Ishikawa (cell line): ENCODE measurements at regions not wholly inside any gene's neighbourhood (a gene's known extent, or its start where the extent isn't known, plus 50 kb on each side); places are given as distances from the start of the nearest gene placed in this dataset.
A peak's percentile ranks its signal among the peaks of the same experiment; 100 is the strongest.

Experiments
- CEBPB ChIP-seq: IDR thresholded peaks from 2 replicates; pipeline ENCODE4 v1.6.1; 2012
- CREB1 ChIP-seq: IDR thresholded peaks from 2 replicates; pipeline ENCODE4 v1.6.1; 2012; ENCODE audit warnings: low read depth
- EGR1 ChIP-seq: IDR thresholded peaks from 2 replicates; pipeline ENCODE4 v1.6.1; 2012
- EP300 ChIP-seq: IDR thresholded peaks from 2 replicates; pipeline ENCODE4 v1.6.1; 2012; ENCODE audit warnings: borderline replicate concordance
- FOXM1 ChIP-seq: IDR thresholded peaks from 2 replicates; pipeline ENCODE4 v1.6.1; 2012; ENCODE audit warnings: low read depth, borderline replicate concordance
- MAX ChIP-seq: IDR thresholded peaks from 2 replicates; pipeline ENCODE4 v1.6.1; 2012
- NFIC ChIP-seq: IDR thresholded peaks from 2 replicates; pipeline ENCODE4 v1.6.1; 2012
- RAD21 ChIP-seq: IDR thresholded peaks from 2 replicates; pipeline ENCODE4 v1.6.1; 2012; ENCODE audit warnings: low read depth
- REST ChIP-seq: IDR thresholded peaks from 2 replicates; pipeline ENCODE4 v1.6.1; 2012; ENCODE audit warnings: low read depth, mild to moderate bottlenecking
- TAF1 ChIP-seq: IDR thresholded peaks from 2 replicates; pipeline ENCODE4 v1.6.1; 2012; ENCODE audit warnings: low read depth, mild to moderate bottlenecking
- TCF12 ChIP-seq: IDR thresholded peaks from 2 replicates; pipeline ENCODE4 v1.6.1; 2012; ENCODE audit warnings: low read depth
- TEAD4 ChIP-seq: IDR thresholded peaks from 2 replicates; pipeline ENCODE4 v1.6.1; 2012
- USF1 ChIP-seq: IDR thresholded peaks from 2 replicates; pipeline ENCODE4 v1.6.1; 2012
- YY1 ChIP-seq: IDR thresholded peaks from 2 replicates; pipeline ENCODE4 v1.6.1; 2012; ENCODE audit warnings: low read depth
- ZBTB7A ChIP-seq: IDR thresholded peaks from 2 replicates; pipeline ENCODE4 v1.6.1; 2012; ENCODE audit warnings: low read depth

- TF ChIP-seq ZBTB7A (no peak), NFIC (no peak), TAF1 (no peak)
These were observed 1863.7 kb upstream of the RAG2 start for GRCh38 chr11:38461751-38462150.

- no peak for TF ChIP-seq YY1
- TF ChIP-seq EGR1, result no peak
- TF ChIP-seq TCF12, result peak; percentile 51; the same call in 1 of the 2 replicates
- no peak for TF ChIP-seq REST
- no peak for TF ChIP-seq TAF1
- no peak for TF ChIP-seq USF1
- TF ChIP-seq TEAD4, result peak; percentile 57
- TF ChIP-seq NFIC, result peak; percentile 94
- no peak for TF ChIP-seq CREB1
- TF ChIP-seq FOXM1, result no peak
- TF ChIP-seq EP300, result peak; percentile 61; the same call in 1 of the 2 replicates
- TF ChIP-seq MAX, result 0 out of 2 replicates have a peak, but pooled peaks have one; percentile 23
- no peak for TF ChIP-seq CEBPB
- TF ChIP-seq RAD21, result 0 out of 2 replicates have a peak, but pooled peaks have one; percentile 15
- TF ChIP-seq ZBTB7A, result no peak
These were observed 1862.9 kb upstream of the RAG2 start for GRCh38 chr11:38460896-38461295.

- TF ChIP-seq ZBTB7A (no peak), YY1 (no peak)
These were observed 1862.4 kb upstream of the RAG2 start for GRCh38 chr11:38460429-38460828.

- no peak for TF ChIP-seq YY1
- TF ChIP-seq REST, result no peak
- no peak for TF ChIP-seq CEBPB
- TF ChIP-seq TEAD4, result no peak
- no peak for TF ChIP-seq RAD21
- no peak for TF ChIP-seq EP300
- no peak for TF ChIP-seq TAF1
- no peak for TF ChIP-seq NFIC
- no peak for TF ChIP-seq ZBTB7A
- no peak for TF ChIP-seq USF1
- TF ChIP-seq MAX, result no peak
- TF ChIP-seq CREB1, result no peak
- TF ChIP-seq EGR1, result no peak
- no peak for TF ChIP-seq FOXM1
- TF ChIP-seq TCF12, result no peak
These were observed 1858.3 kb upstream of the RAG2 start for GRCh38 chr11:38456371-38456770.

- TF ChIP-seq NFIC (peak; percentile 77), EP300 (no peak)
These were observed 1850.2 kb upstream of the RAG2 start for GRCh38 chr11:38448284-38448683.

- TF ChIP-seq MAX, result no peak
- TF ChIP-seq REST, result no peak
- no peak for TF ChIP-seq FOXM1
- no peak for TF ChIP-seq TEAD4
- TF ChIP-seq ZBTB7A, result no peak
- TF ChIP-seq NFIC, result no peak
- TF ChIP-seq USF1, result no peak
- TF ChIP-seq EGR1, result no peak
- no peak for TF ChIP-seq CEBPB
- no peak for TF ChIP-seq RAD21
These were observed 1848.3 kb upstream of the RAG2 start for GRCh38 chr11:38446336-38446735.
